BE2C (cell line): ENCODE measurements at regions not wholly inside any gene's neighbourhood (a gene's known extent, or its start where the extent isn't known, plus 50 kb on each side); places are given as distances from the start of the nearest gene placed in this dataset.
"Not testable (repeated sequence)": the region's sequence is repeated elsewhere in the genome, so short reads cannot be mapped to it uniquely, and the experiment has no call there.

Experiments used
- DNase-seq: peaks from one replicate; pipeline ENCODE4 v3.0.0-alpha.2; 2020
- H3K27me3 ChIP-seq: fragments of 250-450 bp; sonication (Bioruptor Pico); 2 replicates; pipeline ENCODE4 v1.5.1; 2020; ENCODE audit warnings: mild to moderate bottlenecking
- H3K36me3 ChIP-seq: fragments of 250-450 bp; sonication (Bioruptor Pico); 2 replicates; pipeline ENCODE4 v1.5.1; 2020; ENCODE audit warnings: mild to moderate bottlenecking
- H3K4me1 ChIP-seq: fragments of 250-450 bp; sonication (Bioruptor Pico); 2 replicates; pipeline ENCODE4 v1.5.1; 2020
- H3K4me3 ChIP-seq: 2 replicates; pipeline ENCODE4 v1.5.1; 2011; ENCODE audit warnings: low read depth, low read length
- H3K9me3 ChIP-seq: fragments of 250-450 bp; sonication (Bioruptor Pico); 2 replicates; pipeline ENCODE4 v1.5.1; 2020
- CTCF ChIP-seq: IDR thresholded peaks from 2 replicates; pipeline ENCODE4 v1.5.1; 2012; ENCODE audit warnings: mild to moderate bottlenecking, low read depth, low read length

- not testable (repeated sequence) for DNase-seq, H3K9me3 ChIP-seq, H3K36me3 ChIP-seq, H3K4me3 ChIP-seq, H3K27me3 ChIP-seq, H3K4me1 ChIP-seq
These were observed 297.6 kb upstream of the WSB1 start for GRCh38 chr17:26996146-26996916.

GRCh38 chr17:27007734-27008531, 286.0 kb upstream of the WSB1 start:
- not testable (repeated sequence) for H3K4me3 ChIP-seq, H3K4me1 ChIP-seq, H3K36me3 ChIP-seq, H3K9me3 ChIP-seq, DNase-seq, H3K27me3 ChIP-seq

- no peaks in the 10 kb centered on the region for H3K9me3 ChIP-seq
- H3K36me3 ChIP-seq = no peaks in the 10 kb centered on the region
These were observed 284.8 kb upstream of the WSB1 start for GRCh38 chr17:27009087-27009486.

GRCh38 chr17:27010138-27010537, 283.8 kb upstream of the WSB1 start:
- not testable (repeated sequence) for DNase-seq, H3K9me3 ChIP-seq, H3K4me1 ChIP-seq, H3K27me3 ChIP-seq, H3K4me3 ChIP-seq, H3K36me3 ChIP-seq

More at GRCh38 chr17:27009087-27009486, 284.8 kb upstream of the WSB1 start:
- Histone ChIP-seq H3K4me3 (no peak overlapping the region), H3K4me1 (no peaks in the 10 kb centered on the region), H3K27me3 (no peaks in the 10 kb centered on the region)
- no peak for DNase-seq
- TF ChIP-seq CTCF = no peak

- H3K27me3 ChIP-seq, DNase-seq, H3K4me1 ChIP-seq, H3K9me3 ChIP-seq, H3K36me3 ChIP-seq, H3K4me3 ChIP-seq: not testable (repeated sequence)
These were observed 263.4 kb upstream of the WSB1 start for GRCh38 chr17:27030552-27030951.

GRCh38 chr17:27038676-27039075, 255.2 kb upstream of the WSB1 start:
- Histone ChIP-seq H3K27me3 (no peaks in the 10 kb centered on the region), H3K4me1 (no peaks in the 10 kb centered on the region), H3K4me3 (no peak overlapping the region), H3K9me3 (no peaks in the 10 kb centered on the region), H3K36me3 (no peaks in the 10 kb centered on the region)
- DNase-seq = peak; percentile 22
- TF ChIP-seq CTCF = no peak; the same call in none of the 2 replicates

GRCh38 chr17:27045039-27045438, 248.9 kb upstream of the WSB1 start:
- not testable (repeated sequence) for H3K27me3 ChIP-seq, H3K4me3 ChIP-seq, H3K9me3 ChIP-seq, DNase-seq, H3K36me3 ChIP-seq, H3K4me1 ChIP-seq

- no peaks in the 10 kb centered on the region for H3K36me3 ChIP-seq
- no peaks in the 10 kb centered on the region for H3K4me1 ChIP-seq
- no peak for TF ChIP-seq CTCF
- H3K9me3 ChIP-seq = no peaks in the 10 kb centered on the region
- H3K27me3 ChIP-seq = no peaks in the 10 kb centered on the region
- no peak for DNase-seq
- H3K4me3 ChIP-seq = no peak overlapping the region
These were observed 244.7 kb upstream of the WSB1 start for GRCh38 chr17:27049104-27049784.
